HCT116 (cell line): ENCODE measurements at regions not wholly inside any gene's neighbourhood (a gene's known extent, or its start where the extent isn't known, plus 50 kb on each side); places are given as distances from the start of the nearest gene placed in this dataset.

Experiments
- ATAC-seq: fragments of 200-7000 bp; cut with Tn5 transposase; 2 replicates; pipeline ENCODE4 v1.9.1; 2020; ENCODE audit warnings: mild to moderate bottlenecking, moderate library complexity
- BruUV-seq: library from RNA; stranded (reverse); fragments of 400-500 nt; replicated peaks from 2 replicates; lab custom pipeline; 2021; lab: Mats Ljungman, UMichigan
- CTCF ChIA-PET: fragments of 300-600 bp; sonication (Branson Sonifier 250); formaldehyde crosslinking; loops from one replicate; lab custom pipeline; 2021; ENCODE audit warnings: antibody characterized with exemption; lab: Charles Lee
- POLR2A ChIA-PET: fragments of 300-600, 350-600 bp; sonication (Branson Sonifier 250); formaldehyde crosslinking; loops from one replicate; lab custom pipeline; 2021; ENCODE audit warnings: antibody characterized with exemption; lab: Charles Lee
- RAD21 ChIA-PET, 2 experiments: fragments of 300-600 bp; sonication (Branson Sonifier 250); formaldehyde crosslinking; loops; one replicate each; lab custom pipeline; 2023; ENCODE audit warnings: low total read pairs in 2 of 2; ENCODE audit not compliant: uncharacterized antibody in 2 of 2, unreplicated experiment in 2 of 2, low non-redundant PET in 1 of 2; lab: Charles Lee
- DNase-seq: peaks from one replicate; pipeline ENCODE4 v3.0.0-alpha.2; 2010; ENCODE audit warnings: low read depth, low spot score
- H2AFZ ChIP-seq: fragments of 200-600 bp; shearing (Covaris generic), sonication (generic); 2 replicates; pipeline ENCODE4 v1.6.1; 2017; ENCODE audit warnings: low read depth, mixed run types, mixed read lengths, antibody characterized with exemption, low read length; ENCODE audit not compliant: poor library complexity, severe bottlenecking
- H3K27ac ChIP-seq: 2 replicates; pipeline ENCODE4 v1.5.1; 2012; ENCODE audit warnings: low read depth, low read length
- H3K27me3 ChIP-seq: fragments of 200-600 bp; sonication (generic); 2 replicates; pipeline ENCODE4 v1.6.1; 2016; ENCODE audit warnings: mixed run types, low read length, mixed read lengths; ENCODE audit not compliant: insufficient read depth
- H3K36me3 ChIP-seq, 2 experiments: fragments of 200-500 bp in 1 of 2; fragments of 200-600 bp in 1 of 2; sonication (Bioruptor generic) in 1 of 2; sonication (generic) in 1 of 2; 2 replicates each; pipeline versions ENCODE4 v1.5.1 to v1.6.1; 2014 to 2016; ENCODE audit warnings: low read length in 2 of 2, inconsistent platforms in 1 of 2, mixed read lengths in 1 of 2, mixed run types in 1 of 2; ENCODE audit not compliant: insufficient read depth in 2 of 2, control insufficient read depth in 1 of 2
- H3K4me1 ChIP-seq, 2 experiments: fragments of 200-600 bp in 1 of 2; sonication (generic) in 1 of 2; 2 replicates each; pipeline versions ENCODE4 v1.5.1 to v1.6.1; 2012 to 2017; ENCODE audit warnings: low read length in 2 of 2, inconsistent platforms in 1 of 2, mild to moderate bottlenecking in 1 of 2, mixed read lengths in 1 of 2, mixed run types in 1 of 2, moderate library complexity in 1 of 2; ENCODE audit not compliant: insufficient read depth in 2 of 2, control insufficient read depth in 1 of 2
- H3K4me2 ChIP-seq: fragments of 200-600 bp; sonication (generic); 2 replicates; pipeline ENCODE4 v1.6.1; 2017; ENCODE audit warnings: mixed run types, low read length, mixed read lengths
- H3K4me3 ChIP-seq, 2 experiments: fragments of 200-600 bp in 1 of 2; sonication (generic) in 1 of 2; replicated peaks in 1 of 2; 2 replicates each; pipeline ENCODE4 v1.5.1; 2011 to 2016; ENCODE audit warnings: low read length in 2 of 2, control low read depth in 1 of 2, low read depth in 1 of 2, mild to moderate bottlenecking in 1 of 2, mixed read lengths in 1 of 2, mixed run types in 1 of 2
- H3K79me2 ChIP-seq: fragments of 200-600 bp; sonication (generic); 2 replicates; pipeline ENCODE4 v1.6.1; 2017; ENCODE audit warnings: mild to moderate bottlenecking, mixed run types, low read length, moderate library complexity, mixed read lengths; ENCODE audit not compliant: insufficient read depth
- H3K9ac ChIP-seq: fragments of 200-600 bp; sonication (generic); 2 replicates; pipeline ENCODE4 v1.6.1; 2016; ENCODE audit warnings: low read length, mixed read lengths
- H3K9me2 ChIP-seq: fragments of 200-600 bp; sonication (generic), shearing (Covaris generic); 2 replicates; pipeline ENCODE4 v1.6.1; 2017; ENCODE audit warnings: mixed run types, mild to moderate bottlenecking, moderate library complexity; ENCODE audit not compliant: insufficient read depth
- H3K9me3 ChIP-seq, 2 experiments: fragments of 200-500 bp in 1 of 2; fragments of 200-600 bp in 1 of 2; sonication (Bioruptor generic) in 1 of 2; sonication (generic) in 1 of 2; 2 replicates each; pipeline ENCODE4 v1.6.1; 2014 to 2017; ENCODE audit warnings: low read length in 2 of 2, mixed read lengths in 2 of 2, inconsistent platforms in 1 of 2, low read depth in 1 of 2, mild to moderate bottlenecking in 1 of 2, mixed run types in 1 of 2, moderate library complexity in 1 of 2; ENCODE audit not compliant: control insufficient read depth in 1 of 2, insufficient read depth in 1 of 2
- H4K20me1 ChIP-seq: fragments of 200-600 bp; sonication (generic), shearing (Covaris generic); 2 replicates; pipeline ENCODE4 v1.6.1; 2017; ENCODE audit warnings: mixed run types, mild to moderate bottlenecking, moderate library complexity; ENCODE audit not compliant: insufficient read depth
- ATF3 ChIP-seq: IDR thresholded peaks from 2 replicates; pipeline ENCODE4 v1.6.1; 2012
- CBX3 ChIP-seq: IDR thresholded peaks from 2 replicates; pipeline ENCODE4 v1.6.1; 2012; ENCODE audit warnings: low read depth
- EZH2phosphoT487 ChIP-seq: fragments of 200-600 bp; IDR thresholded peaks from 2 replicates; pipeline ENCODE4 v1.6.1; 2018; ENCODE audit warnings: antibody characterized with exemption, borderline replicate concordance
- FOSL1 ChIP-seq: IDR thresholded peaks from 2 replicates; pipeline ENCODE4 v1.6.1; 2012; ENCODE audit warnings: low read depth
- JUND ChIP-seq: IDR thresholded peaks from 2 replicates; pipeline ENCODE4 v1.6.1; 2012
- MAX ChIP-seq: IDR thresholded peaks from 2 replicates; pipeline ENCODE4 v1.6.1; 2012
- RAD21 ChIP-seq: IDR thresholded peaks from 2 replicates; pipeline ENCODE4 v1.6.1; 2012; ENCODE audit warnings: low read depth, mild to moderate bottlenecking
- SIN3A ChIP-seq: IDR thresholded peaks from 2 replicates; pipeline ENCODE4 v1.6.1; 2012; ENCODE audit warnings: low read depth
- SP1 ChIP-seq: IDR thresholded peaks from 2 replicates; pipeline ENCODE4 v1.6.1; 2012; ENCODE audit warnings: low read depth
- SRF ChIP-seq: IDR thresholded peaks from 2 replicates; pipeline ENCODE4 v1.6.1; 2012; ENCODE audit warnings: low read depth
- TCF7L2 ChIP-seq: IDR thresholded peaks from 2 replicates; pipeline ENCODE4 v1.7.0; 2011; ENCODE audit warnings: borderline replicate concordance, inconsistent platforms; ENCODE audit not compliant: insufficient read depth, insufficient read length; ENCODE audit errors: extremely low read depth
- ZFX ChIP-seq: fragments of 450-650 bp; IDR thresholded peaks from 2 replicates; pipeline ENCODE4 v1.6.1; 2017
- ZNF274 ChIP-seq: fragments of 200-500 bp; sonication (Bioruptor generic); IDR thresholded peaks from 2 replicates; pipeline ENCODE4 v1.6.1; 2014; ENCODE audit warnings: mild to moderate bottlenecking, low read depth, low read length, inconsistent platforms
- intact Hi-C: fragments of 100-400 bp; cut with micrococcal nuclease; formaldehyde crosslinking; loops from 2 replicates; pipeline ENCODE4 v1.10.0; 2022
- TF ChIP-seq, protein P1 (sequence below): IDR thresholded peaks from 2 replicates; pipeline ENCODE4 v1.6.1; 2012; ENCODE audit warnings: low read depth
- TF ChIP-seq, protein P2 (sequence below), 3 experiments: fragments of 200-600 bp in 1 of 3; sonication (generic) in 1 of 3; IDR thresholded peaks in 2 of 3; conservative IDR thresholded peaks in 1 of 3; 2 replicates each; pipeline ENCODE4 v1.5.1; 2012 to 2017; ENCODE audit warnings: low read depth in 2 of 3, low read length in 2 of 3, antibody characterized with exemption in 1 of 3, borderline replicate concordance in 1 of 3, control low read depth in 1 of 3, mild to moderate bottlenecking in 1 of 3, mixed read lengths in 1 of 3, mixed run types in 1 of 3, moderate library complexity in 1 of 3; ENCODE audit not compliant: insufficient read depth in 1 of 3

DNA sequence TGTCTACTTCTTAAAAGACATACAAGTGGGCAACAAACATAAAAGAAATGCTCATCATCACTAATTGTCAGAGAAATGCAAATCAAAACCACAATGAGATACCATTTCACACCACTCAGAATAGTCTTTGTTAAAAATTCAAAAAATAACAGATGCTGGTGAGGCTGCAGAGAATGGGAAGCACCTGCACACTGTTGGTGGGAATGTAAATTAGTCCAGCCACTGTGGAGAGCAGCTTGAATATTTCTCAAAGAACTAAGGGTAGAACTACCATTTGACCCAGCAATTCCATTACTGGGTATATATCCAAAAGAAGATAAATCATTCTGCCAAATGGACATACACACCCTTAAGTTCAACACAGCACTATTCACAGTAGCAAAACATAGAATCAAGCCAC lies 61.8 kb upstream of the STEAP1 start:
- DNase-seq, result no peak
- Histone ChIP-seq H3K4me1 (no peaks in the 10 kb centered on the region), H3K27ac (no peak overlapping the region), H3K27me3 (peaks cover 10% of the 10 kb centered on the region), H3K36me3 (no peaks in the 10 kb centered on the region), H3K4me3 (no peak overlapping the region), H2AFZ (no peak overlapping the region), H3K4me2 (no peak overlapping the region), H4K20me1 (no peaks in the 10 kb centered on the region), H3K9me2 (no peaks in the 10 kb centered on the region), H3K9me3 (no peaks in the 10 kb centered on the region), H3K9ac (no peak overlapping the region), H3K79me2 (no peaks in the 10 kb centered on the region)
- POLR2A ChIA-PET, result no interaction called here
- CTCF ChIA-PET, result no interaction called here
- ATAC-seq, result no peak
- BruUV-seq, result no TSS peak
- intact Hi-C loops, result no loop called here
- TF ChIP-seq ATF3, result no peak
- no peak for TF ChIP-seq ZNF274
- no peak for TF ChIP-seq JUND
- TF ChIP-seq ZFX, result no peak
- TF ChIP-seq, protein P1, sequence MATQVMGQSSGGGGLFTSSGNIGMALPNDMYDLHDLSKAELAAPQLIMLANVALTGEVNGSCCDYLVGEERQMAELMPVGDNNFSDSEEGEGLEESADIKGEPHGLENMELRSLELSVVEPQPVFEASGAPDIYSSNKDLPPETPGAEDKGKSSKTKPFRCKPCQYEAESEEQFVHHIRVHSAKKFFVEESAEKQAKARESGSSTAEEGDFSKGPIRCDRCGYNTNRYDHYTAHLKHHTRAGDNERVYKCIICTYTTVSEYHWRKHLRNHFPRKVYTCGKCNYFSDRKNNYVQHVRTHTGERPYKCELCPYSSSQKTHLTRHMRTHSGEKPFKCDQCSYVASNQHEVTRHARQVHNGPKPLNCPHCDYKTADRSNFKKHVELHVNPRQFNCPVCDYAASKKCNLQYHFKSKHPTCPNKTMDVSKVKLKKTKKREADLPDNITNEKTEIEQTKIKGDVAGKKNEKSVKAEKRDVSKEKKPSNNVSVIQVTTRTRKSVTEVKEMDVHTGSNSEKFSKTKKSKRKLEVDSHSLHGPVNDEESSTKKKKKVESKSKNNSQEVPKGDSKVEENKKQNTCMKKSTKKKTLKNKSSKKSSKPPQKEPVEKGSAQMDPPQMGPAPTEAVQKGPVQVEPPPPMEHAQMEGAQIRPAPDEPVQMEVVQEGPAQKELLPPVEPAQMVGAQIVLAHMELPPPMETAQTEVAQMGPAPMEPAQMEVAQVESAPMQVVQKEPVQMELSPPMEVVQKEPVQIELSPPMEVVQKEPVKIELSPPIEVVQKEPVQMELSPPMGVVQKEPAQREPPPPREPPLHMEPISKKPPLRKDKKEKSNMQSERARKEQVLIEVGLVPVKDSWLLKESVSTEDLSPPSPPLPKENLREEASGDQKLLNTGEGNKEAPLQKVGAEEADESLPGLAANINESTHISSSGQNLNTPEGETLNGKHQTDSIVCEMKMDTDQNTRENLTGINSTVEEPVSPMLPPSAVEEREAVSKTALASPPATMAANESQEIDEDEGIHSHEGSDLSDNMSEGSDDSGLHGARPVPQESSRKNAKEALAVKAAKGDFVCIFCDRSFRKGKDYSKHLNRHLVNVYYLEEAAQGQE, result no peak
- no peak for TF ChIP-seq TCF7L2
- TF ChIP-seq, protein P2, sequence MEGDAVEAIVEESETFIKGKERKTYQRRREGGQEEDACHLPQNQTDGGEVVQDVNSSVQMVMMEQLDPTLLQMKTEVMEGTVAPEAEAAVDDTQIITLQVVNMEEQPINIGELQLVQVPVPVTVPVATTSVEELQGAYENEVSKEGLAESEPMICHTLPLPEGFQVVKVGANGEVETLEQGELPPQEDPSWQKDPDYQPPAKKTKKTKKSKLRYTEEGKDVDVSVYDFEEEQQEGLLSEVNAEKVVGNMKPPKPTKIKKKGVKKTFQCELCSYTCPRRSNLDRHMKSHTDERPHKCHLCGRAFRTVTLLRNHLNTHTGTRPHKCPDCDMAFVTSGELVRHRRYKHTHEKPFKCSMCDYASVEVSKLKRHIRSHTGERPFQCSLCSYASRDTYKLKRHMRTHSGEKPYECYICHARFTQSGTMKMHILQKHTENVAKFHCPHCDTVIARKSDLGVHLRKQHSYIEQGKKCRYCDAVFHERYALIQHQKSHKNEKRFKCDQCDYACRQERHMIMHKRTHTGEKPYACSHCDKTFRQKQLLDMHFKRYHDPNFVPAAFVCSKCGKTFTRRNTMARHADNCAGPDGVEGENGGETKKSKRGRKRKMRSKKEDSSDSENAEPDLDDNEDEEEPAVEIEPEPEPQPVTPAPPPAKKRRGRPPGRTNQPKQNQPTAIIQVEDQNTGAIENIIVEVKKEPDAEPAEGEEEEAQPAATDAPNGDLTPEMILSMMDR (IDR thresholded peaks at IDR 0.05 in 2 of 3, conservative IDR thresholded peaks at IDR 0.05 in 1 of 3; ENCODE audit: borderline replicate concordance in 1 of 3, insufficient read depth in 1 of 3, low read depth in 2 of 3, low read length in 2 of 3), result no peak
- no peak for TF ChIP-seq EZH2phosphoT487
- TF ChIP-seq SRF, result no peak
- TF ChIP-seq SP1, result no peak
- TF ChIP-seq MAX, result no peak
- no peak for TF ChIP-seq RAD21
- no peak for TF ChIP-seq CBX3
- no peak for TF ChIP-seq SIN3A
- no peak for TF ChIP-seq FOSL1
- RAD21 ChIA-PET, result no interaction called here
